HG02884 (cell line): ENCODE measurements at regions not wholly inside any gene's neighbourhood (a gene's known extent, or its start where the extent isn't known, plus 50 kb on each side); places are given as distances from the start of the nearest gene placed in this dataset.

Experiments used
- ATAC-seq: cut with Tn5 transposase; IDR thresholded peaks from one replicate; pipeline ENCODE4 v1.9.1; 2021; ENCODE audit warnings: mild to moderate bottlenecking, moderate library complexity; ENCODE audit not compliant: unreplicated experiment

GRCh38 chr1:55416164-55416842 lies 201.1 kb upstream of the USP24 start:
- no peak for ATAC-seq

GRCh38 chr1:55413286-55413685 lies 198.1 kb upstream of the USP24 start:
- no peak for ATAC-seq

GRCh38 chr1:55412060-55412459 lies 196.9 kb upstream of the USP24 start:
- ATAC-seq = no peak

GRCh38 chr1:55402671-55403464 lies 187.7 kb upstream of the USP24 start:
- no peak for ATAC-seq

DNA sequence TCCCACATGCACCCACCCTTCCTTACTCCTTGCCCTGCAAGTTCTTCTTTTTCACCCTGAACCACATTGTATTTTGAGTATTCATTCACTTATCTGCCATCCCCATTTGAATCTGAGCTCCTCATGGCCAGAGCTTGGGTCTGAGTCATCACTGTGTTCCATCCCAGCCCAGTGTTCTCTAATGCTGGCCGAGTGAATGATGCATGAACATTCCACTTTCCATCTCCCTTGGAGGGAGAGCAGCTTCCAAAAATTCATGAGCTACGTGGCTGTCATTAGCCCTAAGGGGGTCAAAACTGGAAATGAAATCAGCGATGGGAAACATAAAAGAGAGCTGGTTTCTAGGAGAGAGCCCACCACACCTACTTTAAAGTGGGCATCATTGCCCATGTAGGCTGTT lies 187.0 kb upstream of the USP24 start:
- no peak for ATAC-seq

- ATAC-seq = no peak
Measured at GRCh38 chr1:55400508-55400907, 185.3 kb upstream of the USP24 start.

DNA sequence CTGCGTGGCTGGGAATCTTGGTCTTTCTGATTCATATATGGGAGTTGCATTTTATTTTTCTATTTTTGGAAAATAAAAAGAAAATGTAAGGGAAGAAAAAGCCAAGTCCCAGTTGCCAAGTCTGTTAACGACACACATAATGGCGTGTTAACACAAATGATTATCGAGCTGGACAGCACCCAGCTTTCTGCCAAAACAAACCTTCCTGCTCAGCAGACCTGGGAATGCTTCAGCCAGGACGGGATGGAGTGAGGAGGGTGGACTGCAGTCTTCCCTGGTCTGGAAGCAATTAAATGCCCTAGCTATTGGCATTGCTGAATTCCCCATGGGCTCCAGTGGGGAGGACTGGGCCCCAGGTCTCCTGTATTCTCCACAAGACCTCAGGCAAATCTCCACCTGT lies 184.2 kb upstream of the USP24 start:
- ATAC-seq = no peak

DNA sequence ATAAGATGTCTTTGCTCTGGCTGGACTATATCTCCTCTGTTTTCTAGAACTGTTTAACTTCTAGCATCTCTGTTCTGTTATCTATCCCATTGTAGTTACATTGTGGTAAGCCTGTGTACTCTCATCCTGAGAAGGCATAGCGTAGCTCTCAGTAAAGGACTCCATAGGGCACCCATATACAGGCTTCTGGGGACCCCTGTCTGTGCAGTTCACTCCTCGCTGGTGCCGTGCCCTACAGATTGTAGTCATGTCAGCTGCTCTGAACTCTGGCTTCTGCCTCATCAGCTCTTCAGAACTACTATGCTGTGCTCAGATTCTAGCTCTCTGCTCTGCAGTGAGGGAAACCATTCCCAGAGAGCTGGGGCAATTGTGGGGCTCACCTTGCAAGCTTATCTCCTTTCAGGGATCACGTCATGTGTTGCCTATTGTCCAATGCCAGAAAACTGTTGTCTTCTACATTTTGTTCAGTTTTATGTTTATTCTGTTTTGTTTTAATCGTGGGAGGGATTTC lies 181.3 kb upstream of the USP24 start:
- no peak for ATAC-seq

GRCh38 chr1:55388960-55389359 lies 173.8 kb upstream of the USP24 start:
- ATAC-seq = no peak

- no peak for ATAC-seq
Measured at GRCh38 chr1:55387145-55387544, 172.0 kb upstream of the USP24 start.

DNA sequence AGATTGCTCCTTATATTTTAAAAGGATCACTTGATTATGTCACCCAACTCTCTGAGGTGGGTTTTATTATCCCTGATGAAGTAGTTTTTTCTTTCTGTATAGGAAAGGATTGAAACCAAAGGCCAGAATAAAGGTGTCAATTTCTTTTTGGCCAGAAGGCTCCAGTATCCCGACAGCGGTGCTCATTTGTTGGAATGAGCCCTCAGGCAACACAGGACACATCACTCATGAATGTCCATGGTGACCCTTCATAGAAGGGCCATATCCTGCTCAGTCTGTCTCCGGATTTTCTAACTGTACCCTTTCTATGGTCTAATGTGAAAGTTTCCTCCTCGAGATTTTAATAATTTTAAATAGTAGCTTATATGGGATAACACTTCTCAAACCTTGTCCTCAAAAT lies 171.3 kb upstream of the USP24 start:
- ATAC-seq = no peak

- ATAC-seq = no peak
Measured at GRCh38 chr1:55385402-55386018, 170.3 kb upstream of the USP24 start.

DNA sequence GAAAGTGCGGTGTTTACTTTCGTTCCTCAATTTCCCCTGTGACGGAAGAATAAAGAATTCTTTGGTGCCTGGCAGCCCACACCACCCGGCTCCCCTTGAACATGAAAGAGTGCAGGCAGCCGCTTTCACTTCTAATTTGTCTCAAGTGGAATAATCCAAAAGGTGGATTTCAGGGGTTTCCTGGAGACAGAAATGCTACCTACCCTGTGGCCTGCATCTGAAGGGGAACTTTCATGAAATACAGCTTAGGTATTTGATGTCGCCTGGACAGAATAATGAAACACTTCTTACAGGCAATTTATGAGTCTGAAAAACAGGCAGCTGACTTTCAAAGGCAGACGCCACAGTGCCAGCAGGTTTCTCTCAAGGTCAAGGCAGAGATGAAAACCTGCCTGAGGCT lies 169.5 kb upstream of the USP24 start:
- no peak for ATAC-seq

DNA sequence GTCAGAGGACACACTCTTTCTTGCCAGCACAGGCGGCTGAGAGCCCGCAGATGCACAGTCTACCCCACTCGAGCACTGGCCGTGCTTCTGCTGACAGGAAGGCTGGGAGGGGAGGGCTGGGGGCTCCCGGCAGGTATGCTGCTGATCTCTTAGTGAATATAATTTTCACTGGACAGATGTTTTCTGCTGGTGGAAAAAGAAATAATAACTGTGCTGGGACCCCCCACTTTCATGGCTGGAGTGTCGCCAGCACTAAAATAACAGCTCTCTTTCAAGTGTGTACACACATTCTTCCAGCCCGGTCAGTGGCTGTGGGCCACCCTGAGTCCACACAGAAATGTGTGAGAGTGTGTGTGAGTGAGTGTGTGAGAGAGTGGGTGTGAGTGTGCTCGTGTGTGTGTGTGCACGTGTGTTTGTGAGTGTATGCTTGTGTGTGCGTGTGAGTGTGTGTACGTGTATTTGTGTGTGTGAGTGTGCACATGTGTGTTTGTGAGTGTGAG lies 167.7 kb upstream of the USP24 start:
- ATAC-seq = no peak

DNA sequence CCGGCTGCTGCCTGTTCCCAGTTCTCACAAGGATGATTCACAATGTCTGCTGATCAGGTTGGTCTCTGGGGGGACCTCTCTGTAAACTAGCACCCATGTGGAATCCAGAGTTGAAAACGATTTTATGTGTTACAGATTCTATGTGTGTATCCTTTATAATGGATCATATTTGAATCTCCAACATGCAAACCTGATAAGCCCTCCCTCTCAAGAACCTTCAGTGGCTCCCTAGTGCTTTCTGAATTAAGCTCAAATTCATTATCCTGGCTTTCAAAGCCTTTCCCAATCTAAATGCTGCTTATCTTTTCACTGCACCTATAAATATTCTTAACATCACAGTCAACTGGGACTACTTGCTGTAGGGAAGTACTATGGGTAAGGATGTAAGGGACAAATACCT lies 166.8 kb upstream of the USP24 start:
- no peak for ATAC-seq

- no peak for ATAC-seq
Measured at GRCh38 chr1:55381491-55381890, 166.3 kb upstream of the USP24 start.

DNA sequence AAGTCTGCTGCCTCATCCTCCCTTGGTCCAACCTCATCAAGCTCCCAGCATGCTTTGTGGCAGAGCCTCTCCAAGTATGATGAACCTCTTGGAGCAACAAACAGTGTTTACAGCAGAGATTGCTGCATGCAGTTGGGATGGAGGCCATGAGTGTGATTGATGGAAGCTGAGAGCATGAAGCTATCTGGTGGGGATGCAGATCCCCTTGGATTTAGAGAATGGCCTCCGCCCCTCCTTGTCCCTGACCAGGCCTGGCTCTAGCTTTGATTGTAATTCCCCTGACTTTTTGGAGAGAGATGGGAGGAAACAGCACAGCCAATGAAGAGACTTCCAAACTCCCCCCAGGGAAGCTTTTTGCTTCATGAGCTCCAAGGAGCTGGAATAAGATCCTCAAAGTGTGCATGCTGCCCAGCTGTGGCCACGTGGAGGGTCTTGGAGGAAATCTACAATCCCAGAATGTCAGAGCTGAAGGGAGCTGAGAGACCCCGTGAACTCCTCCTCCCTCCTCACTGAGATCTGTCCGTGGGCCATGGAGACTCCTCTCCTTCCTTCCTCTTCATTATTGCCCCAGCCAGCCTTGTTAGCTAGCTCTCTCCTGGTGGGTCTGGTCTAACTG lies 165.3 kb upstream of the USP24 start:
- ATAC-seq = no peak

DNA sequence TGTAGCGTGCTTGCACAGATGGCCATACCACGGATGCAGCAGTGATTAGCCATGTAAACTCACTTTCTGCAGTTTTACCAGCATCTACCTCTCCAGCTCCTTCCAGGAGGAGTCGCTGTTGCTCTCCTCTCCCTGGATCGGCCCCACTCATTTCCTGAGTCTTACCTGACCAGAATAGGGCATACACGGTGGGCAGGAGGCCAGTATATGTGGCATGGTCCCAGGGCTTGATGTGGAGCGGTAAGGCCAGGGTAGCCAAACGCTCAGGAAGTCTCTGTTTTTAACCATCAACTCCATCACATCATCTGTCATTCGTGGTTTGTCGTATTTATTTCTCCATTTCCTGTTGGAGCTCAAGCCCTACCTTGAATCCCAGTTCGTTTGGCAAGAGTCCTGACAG lies 163.4 kb upstream of the USP24 start:
- ATAC-seq = no peak

GRCh38 chr1:55376897-55377296 lies 161.7 kb upstream of the USP24 start:
- ATAC-seq = no peak

DNA sequence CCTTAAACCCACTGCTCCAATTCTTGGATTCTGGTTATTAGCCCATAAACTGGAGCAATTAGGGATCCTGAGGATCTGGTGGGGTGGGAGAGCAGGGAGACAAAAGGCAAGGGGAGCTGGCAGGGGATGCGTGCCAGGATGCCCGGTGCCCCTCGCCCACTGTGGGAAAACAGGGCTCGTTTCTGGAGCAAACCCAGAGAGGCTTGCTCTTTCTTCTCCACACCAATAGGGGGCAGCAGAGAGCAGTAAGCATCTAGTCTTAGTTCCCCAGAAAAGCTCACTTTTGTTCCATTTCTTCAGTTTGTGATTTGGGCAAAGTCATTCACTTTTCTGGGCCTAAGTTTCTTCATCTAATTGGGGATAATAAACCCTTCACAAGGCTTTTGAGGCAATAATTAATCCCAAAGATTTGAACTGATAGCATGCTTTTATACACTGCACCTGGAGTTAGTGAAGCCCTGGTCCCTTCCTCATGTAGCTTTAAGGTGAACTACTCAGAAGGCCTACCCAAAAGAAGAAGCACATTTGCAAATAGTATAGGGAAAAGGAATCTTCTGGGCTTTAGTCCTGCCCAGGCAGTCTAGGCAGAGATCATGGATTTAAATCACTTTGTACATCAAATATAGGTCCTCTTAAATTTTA lies 160.6 kb upstream of the USP24 start:
- no peak for ATAC-seq
